GM12865 (cell line): ENCODE measurements at regions not wholly inside any gene's neighbourhood (a gene's known extent, or its start where the extent isn't known, plus 50 kb on each side); places are given as distances from the start of the nearest gene placed in this dataset.

ENCODE experiments used
- DNase-seq: peaks from one replicate; pipeline ENCODE4 v3.0.0; 2010; ENCODE audit warnings: low read depth
- H3K4me3 ChIP-seq: 2 replicates; pipeline ENCODE4 v1.5.1; 2011; ENCODE audit warnings: mild to moderate bottlenecking, low read depth, low read length, control low read depth
- CTCF ChIP-seq: IDR thresholded peaks from 2 replicates; pipeline ENCODE4 v1.5.1; 2011; ENCODE audit warnings: low read length, control low read depth, low read depth, inconsistent platforms; ENCODE audit not compliant: insufficient read depth; ENCODE audit errors: missing control alignments

GRCh38 chr10:7492660-7493046 is 81.8 kb upstream of the SFMBT2 start:
- no peak for TF ChIP-seq CTCF
- no peak for DNase-seq

GRCh38 chr10:7491949-7492659 is 81.3 kb upstream of the SFMBT2 start:
- peak; percentile 83 for DNase-seq
- TF ChIP-seq CTCF: no peak
- peak overlapping the region; percentile 20 for H3K4me3 ChIP-seq

More at GRCh38 chr10:7492660-7493046, 81.8 kb upstream of the SFMBT2 start:
- no peak overlapping the region; the same call in 1 of the 2 replicates for H3K4me3 ChIP-seq

GRCh38 chr10:7491230-7491629 is 80.4 kb upstream of the SFMBT2 start:
- DNase-seq: no peak
- TF ChIP-seq CTCF: no peak
- H3K4me3 ChIP-seq: no peak overlapping the region

- TF ChIP-seq CTCF: no peak
- no peak overlapping the region for H3K4me3 ChIP-seq
- DNase-seq: no peak
Measured at GRCh38 chr10:7488418-7488829, 77.6 kb upstream of the SFMBT2 start.

- no peak for DNase-seq
Measured at GRCh38 chr10:7487528-7487927, 76.7 kb upstream of the SFMBT2 start.

GRCh38 chr10:7486528-7486927 is 75.7 kb upstream of the SFMBT2 start:
- no peak overlapping the region for H3K4me3 ChIP-seq

More at GRCh38 chr10:7487528-7487927, 76.7 kb upstream of the SFMBT2 start:
- H3K4me3 ChIP-seq: no peak overlapping the region
- TF ChIP-seq CTCF: no peak

More at GRCh38 chr10:7486528-7486927, 75.7 kb upstream of the SFMBT2 start:
- DNase-seq: no peak
- no peak for TF ChIP-seq CTCF
